HG02759 (cell line): ENCODE measurements at regions not wholly inside any gene's neighbourhood (a gene's known extent, or its start where the extent isn't known, plus 50 kb on each side); places are given as distances from the start of the nearest gene placed in this dataset.
"Not testable (repeated sequence)": the region's sequence is repeated elsewhere in the genome, so short reads cannot be mapped to it uniquely, and the experiment has no call there.

Experiments used
- ATAC-seq: cut with Tn5 transposase; IDR thresholded peaks from one replicate; pipeline ENCODE4 v1.9.1; 2021; ENCODE audit warnings: mild to moderate bottlenecking, moderate library complexity; ENCODE audit not compliant: unreplicated experiment

DNA sequence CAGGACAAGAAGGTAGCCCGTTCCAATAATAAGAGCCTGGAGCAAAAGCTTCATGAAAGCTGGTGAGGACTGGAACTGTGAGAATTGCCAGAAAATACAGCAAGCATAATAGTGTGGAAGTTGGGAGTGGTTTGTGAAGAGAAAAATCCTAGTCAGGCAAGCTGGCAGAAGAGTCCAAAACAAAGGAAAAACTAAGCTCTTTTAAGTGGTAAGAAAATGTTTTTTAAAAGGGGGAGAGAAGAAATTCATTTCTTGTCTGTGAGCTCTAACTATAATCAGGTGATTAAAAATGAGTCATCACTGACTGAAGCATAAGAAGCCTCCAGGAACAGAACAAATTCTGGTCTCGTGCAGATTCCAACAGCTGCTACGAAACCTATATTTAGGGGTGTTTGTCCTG is 102.6 kb downstream of the CAAP1 start:
- ATAC-seq = no peak

- no peak for ATAC-seq
Measured at GRCh38 chr9:26786564-26786963, 106.0 kb downstream of the CAAP1 start.

- no peak for ATAC-seq
Measured at GRCh38 chr9:26782899-26783298, 109.7 kb downstream of the CAAP1 start.

GRCh38 chr9:26781906-26782305 is 110.7 kb downstream of the CAAP1 start:
- no peak for ATAC-seq

DNA sequence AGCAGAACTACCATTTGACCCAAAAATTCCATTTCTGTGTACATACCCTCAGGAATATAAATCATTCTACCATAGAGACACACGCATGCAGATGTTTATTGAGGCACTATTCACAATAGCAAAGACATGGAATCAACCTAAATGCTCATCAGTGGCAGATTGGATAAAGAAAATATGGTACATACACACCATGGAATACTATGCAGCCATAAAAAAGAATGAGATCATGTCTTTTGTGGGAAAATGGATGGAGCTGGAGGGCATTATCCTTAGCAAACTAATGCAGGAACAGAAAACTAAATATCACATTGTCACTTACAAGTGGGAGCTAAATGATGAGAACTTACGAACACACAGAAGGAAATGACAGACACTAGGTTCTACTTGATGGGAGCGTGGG is 112.3 kb downstream of the CAAP1 start:
- not testable (repeated sequence) for ATAC-seq

- ATAC-seq = no peak
Measured at GRCh38 chr9:26779062-26779461, 113.5 kb downstream of the CAAP1 start.

GRCh38 chr9:26775391-26775790 is 117.2 kb downstream of the CAAP1 start:
- ATAC-seq = no peak

DNA sequence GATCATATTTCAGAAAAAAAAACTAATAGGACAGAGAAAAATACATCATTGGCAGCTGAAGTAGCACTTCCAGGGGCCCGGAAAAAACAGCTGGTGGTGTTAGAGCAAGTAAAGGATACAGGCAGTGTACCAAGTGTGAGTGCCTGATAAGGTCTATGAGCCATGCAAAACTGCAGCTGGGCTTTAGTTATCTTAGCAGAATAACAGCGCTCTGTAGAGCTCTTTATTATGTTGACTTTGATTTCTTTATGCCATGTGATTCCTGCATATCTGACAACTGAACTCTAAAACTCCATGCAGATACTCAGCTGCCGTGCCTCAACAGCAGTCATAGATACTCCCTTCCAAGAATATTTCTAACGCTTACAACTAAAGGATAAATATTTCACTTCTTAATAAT is 119.5 kb downstream of the CAAP1 start:
- no peak for ATAC-seq

DNA sequence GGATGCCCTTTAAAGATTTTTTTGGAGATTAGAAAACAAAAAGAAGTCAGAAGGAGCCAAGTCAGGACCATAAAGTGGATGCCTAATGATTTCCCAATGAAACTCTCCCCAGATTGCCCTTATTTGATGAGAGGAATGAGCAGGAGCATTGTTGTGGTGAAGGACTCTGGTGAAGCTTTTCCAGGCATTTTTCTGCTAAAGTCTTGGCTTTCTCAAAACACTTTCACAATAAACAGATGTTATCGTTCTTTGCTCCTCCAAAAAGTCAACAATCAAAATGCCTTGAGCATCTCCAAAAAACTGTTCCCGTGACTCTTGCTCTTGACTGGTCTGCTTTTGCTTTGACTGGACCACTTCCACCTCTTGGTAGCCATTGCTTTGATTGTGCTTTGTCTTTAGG is 121.8 kb downstream of the CAAP1 start:
- no peak for ATAC-seq

- no peak for ATAC-seq
Measured at GRCh38 chr9:26768145-26768544, 124.5 kb downstream of the CAAP1 start.

- ATAC-seq = no peak
Measured at GRCh38 chr9:26760675-26761074, 131.9 kb downstream of the CAAP1 start.

GRCh38 chr9:26758655-26759054 is 133.9 kb downstream of the CAAP1 start:
- no peak for ATAC-seq

GRCh38 chr9:26756881-26757280 is 135.7 kb downstream of the CAAP1 start:
- ATAC-seq = no peak

DNA sequence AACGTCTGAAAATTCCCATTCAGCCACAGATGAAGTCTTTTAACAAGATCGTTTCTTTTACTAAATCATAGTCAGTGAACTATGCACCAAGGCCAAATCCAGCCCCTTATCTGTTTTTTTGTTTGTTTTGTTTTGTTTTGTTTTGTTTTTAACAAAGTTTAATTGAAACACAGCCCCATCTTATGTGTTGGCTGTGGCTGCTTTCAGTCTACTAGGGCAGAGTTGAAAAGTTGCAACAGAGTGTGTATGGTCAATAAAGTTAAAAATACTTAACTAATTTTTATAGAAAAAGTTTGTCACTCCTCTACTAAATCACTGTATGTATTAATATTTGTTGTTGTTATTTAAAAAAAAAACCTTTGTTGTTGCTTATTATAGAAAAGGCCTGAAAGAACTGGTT is 137.1 kb downstream of the CAAP1 start:
- ATAC-seq = no peak

GRCh38 chr9:26754509-26755164 is 138.0 kb downstream of the CAAP1 start:
- ATAC-seq = no peak

GRCh38 chr9:26753971-26754370 is 138.6 kb downstream of the CAAP1 start:
- ATAC-seq = no peak

GRCh38 chr9:26750162-26750561 is 142.4 kb downstream of the CAAP1 start:
- no peak for ATAC-seq

- no peak for ATAC-seq
Measured at GRCh38 chr9:26748449-26749058, 144.0 kb downstream of the CAAP1 start.

DNA sequence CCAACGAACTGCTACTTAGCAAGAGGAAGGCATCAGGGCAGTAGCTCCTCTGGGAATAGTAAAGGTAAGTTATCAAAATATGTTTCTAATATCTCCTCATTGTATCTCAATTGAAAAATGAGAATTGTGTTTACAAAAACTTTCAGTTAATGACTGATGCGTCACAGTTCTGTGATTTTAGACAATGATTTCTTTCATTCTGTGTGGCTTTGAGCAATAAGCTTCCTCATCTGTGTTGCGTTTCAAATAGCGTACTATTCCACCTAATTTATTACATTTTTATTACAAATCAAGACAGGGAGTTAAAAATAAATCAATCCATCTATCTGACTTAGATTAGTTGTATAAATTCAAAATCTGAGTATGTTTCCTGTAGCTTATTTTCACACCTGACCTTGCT is 145.0 kb downstream of the CAAP1 start:
- no peak for ATAC-seq

GRCh38 chr9:26746357-26747072 is 146.1 kb downstream of the CAAP1 start:
- ATAC-seq = peak; percentile 86

GRCh38 chr9:26745111-26745510 is 147.5 kb downstream of the CAAP1 start:
- ATAC-seq = no peak
